Fibroblast of lung (primary cell): ENCODE measurements at regions not wholly inside any gene's neighbourhood (a gene's known extent, or its start where the extent isn't known, plus 50 kb on each side); places are given as distances from the start of the nearest gene placed in this dataset.
"Not testable (repeated sequence)": the region's sequence is repeated elsewhere in the genome, so short reads cannot be mapped to it uniquely, and the experiment has no call there.

Source experiments
- CTCF ChIP-seq, 2 donors: IDR thresholded peaks in 1 of 2; conservative IDR thresholded peaks in 1 of 2; 1 replicate in 1 of 2; 2 replicates in 1 of 2; pipeline ENCODE4 v1.5.1; 2011 to 2012; ENCODE audit warnings: low read length in 2 of 2, control low read depth in 1 of 2, inconsistent platforms in 1 of 2, low read depth in 1 of 2, mild to moderate bottlenecking in 1 of 2
- EZH2 ChIP-seq: IDR thresholded peaks from 2 replicates; pipeline ENCODE4 v1.5.1; 2012; ENCODE audit warnings: low read length, control low read depth, mild to moderate bottlenecking; ENCODE audit errors: missing control alignments

- TF ChIP-seq CTCF (conservative IDR thresholded peaks at IDR 0.05 in 1 of 2, IDR thresholded peaks at IDR 0.05 in 1 of 2; ENCODE audit: low read depth in 1 of 2, low read length in 2 of 2); EZH2: not testable (repeated sequence)
These were observed 86.0 kb upstream of the METTL9 start for GRCh38 chr16:21513337-21513741.
